OCI-LY3 (cell line): ENCODE measurements at regions not wholly inside any gene's neighbourhood (a gene's known extent, or its start where the extent isn't known, plus 50 kb on each side); places are given as distances from the start of the nearest gene placed in this dataset.

Experiments
- CTCF ChIP-seq: fragments of 200-600, 300-600 bp; sonication (generic); IDR thresholded peaks from 2 replicates; pipeline ENCODE4 v1.5.1; 2014; ENCODE audit warnings: antibody characterized with exemption, low read length, low read depth
- EZH2phosphoT487 ChIP-seq: fragments of 200-600 bp; shearing (Covaris generic); IDR thresholded peaks from 2 replicates; pipeline ENCODE4 v1.6.1; 2018; ENCODE audit warnings: antibody characterized with exemption, mixed run types, low read depth

- TF ChIP-seq CTCF (no peak), EZH2phosphoT487 (no peak)
Measured at GRCh38 chrX:140589657-140590056, 84.8 kb upstream of the SOX3 start.
